Smooth muscle cell (in vitro differentiated cells): ENCODE measurements at regions not wholly inside any gene's neighbourhood (a gene's known extent, or its start where the extent isn't known, plus 50 kb on each side); places are given as distances from the start of the nearest gene placed in this dataset.

Source experiments
- DNase-seq: peaks from one replicate; lab custom pipeline; 2025; ENCODE audit not compliant: unreplicated experiment; lab: John Stamatoyannopoulos, UW
- H2AFZ ChIP-seq: fragments of 200-600 bp; sonication (generic); 2 replicates; pipeline ENCODE4 v1.6.0; 2016; ENCODE audit warnings: antibody characterized with exemption, low read depth, mild to moderate bottlenecking
- H3F3A ChIP-seq: fragments of 200-600 bp; sonication (generic); 2 replicates; pipeline ENCODE4 v1.6.0; 2017; ENCODE audit warnings: antibody characterized with exemption, low read depth
- H3K27ac ChIP-seq: fragments of 200-600 bp; sonication (generic); 2 replicates; pipeline ENCODE4 v1.5.1; 2016; ENCODE audit warnings: low read depth, mild to moderate bottlenecking
- H3K27me3 ChIP-seq: fragments of 200-600 bp; sonication (generic); 2 replicates; pipeline ENCODE4 v1.6.1; 2016; ENCODE audit warnings: low read depth, mild to moderate bottlenecking
- H3K36me3 ChIP-seq: fragments of 200-600 bp; sonication (generic); 2 replicates; pipeline ENCODE4 v1.5.1; 2016; ENCODE audit warnings: low read depth
- H3K4me1 ChIP-seq: fragments of 200-600 bp; sonication (generic); 2 replicates; pipeline ENCODE4 v1.5.1; 2016; ENCODE audit warnings: low read depth
- H3K4me2 ChIP-seq: fragments of 200-600 bp; sonication (generic); 2 replicates; pipeline ENCODE4 v1.6.0; 2016; ENCODE audit warnings: mild to moderate bottlenecking
- H3K4me3 ChIP-seq: fragments of 200-600 bp; sonication (generic); 2 replicates; pipeline ENCODE4 v1.5.1; 2016; ENCODE audit warnings: mild to moderate bottlenecking
- H3K79me2 ChIP-seq: fragments of 200-600 bp; sonication (generic); 2 replicates; pipeline ENCODE4 v1.6.0; 2016; ENCODE audit warnings: low read depth, mild to moderate bottlenecking
- H3K9ac ChIP-seq: fragments of 200-600 bp; sonication (generic); 2 replicates; pipeline ENCODE4 v1.6.0; 2016; ENCODE audit warnings: low read depth
- H3K9me3 ChIP-seq: fragments of 200-600 bp; sonication (generic); replicated peaks from 2 replicates; pipeline ENCODE4 v1.5.1; 2016; ENCODE audit warnings: low read depth
- H4K20me1 ChIP-seq: fragments of 200-600 bp; sonication (generic); 2 replicates; pipeline ENCODE4 v1.6.0; 2016; ENCODE audit warnings: low read depth
- CTCF ChIP-seq: fragments of 200-600 bp; sonication (generic); IDR thresholded peaks from 2 replicates; pipeline ENCODE4 v1.5.1; 2017; ENCODE audit warnings: borderline replicate concordance, mild to moderate bottlenecking, antibody characterized with exemption; ENCODE audit not compliant: insufficient read depth, poor library complexity, severe bottlenecking
- WGBS: methylation state at CpG from one replicate; pipeline ENCODE4 v1.1.7; 2016; ENCODE audit warnings: low lambda C conversion rate; 5-methylcytosine and 5-hydroxymethylcytosine counted together

GRCh38 chr10:46169736-46170135 is 117.1 kb upstream of the ANTXRL start:
- H3K9me3 ChIP-seq: no peaks in the 10 kb centered on the region
- H3K36me3 ChIP-seq: no peaks in the 10 kb centered on the region
- DNase-seq: no peak
- H3K4me1 ChIP-seq: no peaks in the 10 kb centered on the region
- H3K27ac ChIP-seq: no peak overlapping the region
- no peak for TF ChIP-seq CTCF
- H3K9ac ChIP-seq: no peak overlapping the region
- no peaks in the 10 kb centered on the region for H4K20me1 ChIP-seq
- no peak overlapping the region for H3K4me3 ChIP-seq
- no peak overlapping the region for H2AFZ ChIP-seq
- H3K79me2 ChIP-seq: no peaks in the 10 kb centered on the region
- no peaks in the 10 kb centered on the region for H3K27me3 ChIP-seq
- no peak overlapping the region for H3K4me2 ChIP-seq
- H3F3A ChIP-seq: no peaks in the 10 kb centered on the region

- H3K79me2 ChIP-seq: no peaks in the 10 kb centered on the region
- 97% methylated on average over 1 of the region's 1 CpG for WGBS
- no peak overlapping the region for H3K4me2 ChIP-seq
- no peak overlapping the region for H3K9ac ChIP-seq
- no peak overlapping the region for H2AFZ ChIP-seq
- no peaks in the 10 kb centered on the region for H3F3A ChIP-seq
- no peaks in the 10 kb centered on the region for H3K4me1 ChIP-seq
- H3K27me3 ChIP-seq: no peaks in the 10 kb centered on the region
- no peaks in the 10 kb centered on the region for H3K9me3 ChIP-seq
- no peak for TF ChIP-seq CTCF
- no peaks in the 10 kb centered on the region for H4K20me1 ChIP-seq
- no peak for DNase-seq
- H3K4me3 ChIP-seq: no peak overlapping the region
- H3K36me3 ChIP-seq: no peaks in the 10 kb centered on the region
- no peak overlapping the region for H3K27ac ChIP-seq
Measured at GRCh38 chr10:46170789-46171188, 116.0 kb upstream of the ANTXRL start.

GRCh38 chr10:46171661-46172060 is 115.1 kb upstream of the ANTXRL start:
- Histone ChIP-seq H3K36me3 (no peaks in the 10 kb centered on the region), H3F3A (no peaks in the 10 kb centered on the region), H4K20me1 (no peaks in the 10 kb centered on the region), H3K4me3 (no peak overlapping the region), H3K27ac (no peak overlapping the region), H3K4me2 (no peak overlapping the region), H2AFZ (no peak overlapping the region), H3K9ac (no peak overlapping the region), H3K27me3 (no peaks in the 10 kb centered on the region), H3K4me1 (no peaks in the 10 kb centered on the region), H3K9me3 (no peaks in the 10 kb centered on the region), H3K79me2 (no peaks in the 10 kb centered on the region)
- no peak for DNase-seq
- no peak for TF ChIP-seq CTCF
- WGBS: 77% methylated on average over 3 of the region's 3 CpGs

GRCh38 chr10:46175296-46175695 is 111.5 kb upstream of the ANTXRL start:
- H3K4me1 ChIP-seq: no peaks in the 10 kb centered on the region
- 48% methylated on average over 1 of the region's 1 CpG for WGBS
- no peaks in the 10 kb centered on the region for H3K9me3 ChIP-seq
- H3K4me2 ChIP-seq: no peak overlapping the region
- H3K27ac ChIP-seq: no peak overlapping the region
- no peak for DNase-seq
- H2AFZ ChIP-seq: no peak overlapping the region
- no peaks in the 10 kb centered on the region for H3K27me3 ChIP-seq
- no peak for TF ChIP-seq CTCF
- no peak overlapping the region for H3K9ac ChIP-seq
- H3F3A ChIP-seq: no peaks in the 10 kb centered on the region
- H3K36me3 ChIP-seq: no peaks in the 10 kb centered on the region
- H4K20me1 ChIP-seq: no peaks in the 10 kb centered on the region
- no peak overlapping the region for H3K4me3 ChIP-seq
- H3K79me2 ChIP-seq: no peaks in the 10 kb centered on the region
